ENCODE measurements at regions not wholly inside any gene's neighbourhood (a gene's known extent, or its start where the extent isn't known, plus 50 kb on each side); places are given as distances from the start of the nearest gene placed in this dataset.
"Not testable (repeated sequence)": the region's sequence is repeated elsewhere in the genome, so short reads cannot be mapped to it uniquely, and the experiment has no call there.

DNA sequence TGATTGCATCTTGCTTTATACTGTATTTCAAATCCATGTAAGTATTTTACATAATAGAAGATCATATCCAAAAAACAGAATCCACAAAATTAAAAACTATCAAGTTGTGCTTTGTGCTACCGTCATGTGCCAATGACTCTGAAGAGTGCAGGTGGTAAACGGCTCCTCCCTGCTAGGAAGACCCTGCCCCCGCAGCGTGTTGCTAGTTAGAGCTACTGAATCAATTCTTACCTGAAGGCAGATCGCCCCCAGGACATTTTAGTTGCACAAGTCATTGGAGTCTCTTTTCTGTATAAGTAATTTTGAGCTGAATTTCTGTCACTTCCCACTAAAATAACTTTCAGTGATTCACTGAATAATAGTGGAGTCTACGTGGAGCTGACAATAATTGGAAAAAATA lies 599.5 kb upstream of the ZFP42 start:
- 2% methylated on average over 6 of the region's 6 CpGs for WGBS (ENCODE audit: low lambda C conversion rate)
- Histone ChIP-seq H3K79me2 (ENCODE audit: insufficient read depth, low read length) (no peaks in the 10 kb centered on the region), H3K4me3 (replicated peaks in 1 of 3; ENCODE audit: insufficient read depth in 1 of 3, low read depth in 2 of 3, low read length in 3 of 3) (no peak overlapping the region), H3K27me3 (ENCODE audit: control insufficient read depth in 1 of 2, insufficient read depth in 2 of 2, low read length in 2 of 2) (peaks cover 0 to 6% of the 10 kb centered on the region in 2 experiments; a peak in 1 of 5 replicates), H3K27ac (ENCODE audit: extremely low read length, insufficient read depth, low read length) (no peak overlapping the region), H2AFZ (ENCODE audit: low read length) (no peak overlapping the region), H3K4me1 (ENCODE audit: insufficient read depth, low read length) (no peaks in the 10 kb centered on the region), H3K9ac (ENCODE audit: insufficient read depth, low read depth, low read length) (no peak overlapping the region), H3K4me2 (ENCODE audit: low read depth, low read length) (no peak overlapping the region), H4K20me1 (ENCODE audit: insufficient read depth, low read length) (no peaks in the 10 kb centered on the region), H3K9me3 (ENCODE audit: low read length) (no peaks in the 10 kb centered on the region), H3K36me3 (replicated peaks in 1 of 2; ENCODE audit: control insufficient read depth in 1 of 2, insufficient read depth in 2 of 2, low read length in 2 of 2) (no peaks in the 10 kb centered on the region)
- ChIA-PET CTCF (ENCODE audit: low intra/inter-chr PET ratio, low total read pairs) (no interaction called here), POLR2A (no interaction called here)
- DNase-seq (ENCODE audit: low spot score) (no peak), ATAC-seq (no peak), FAIRE-seq (no peak)
- in situ Hi-C loops (cut with HindIII; ENCODE audit: extremely low pct_ligation_motif_present, low pct_unique_long_range_greater_than_20kb): no loop called here
- TF ChIP-seq ZNF660 (CRISPR knock-in tag; IDR thresholded peaks at IDR 0.05; ENCODE audit: borderline replicate concordance, low read depth): no peak
- TF ChIP-seq, protein P1, sequence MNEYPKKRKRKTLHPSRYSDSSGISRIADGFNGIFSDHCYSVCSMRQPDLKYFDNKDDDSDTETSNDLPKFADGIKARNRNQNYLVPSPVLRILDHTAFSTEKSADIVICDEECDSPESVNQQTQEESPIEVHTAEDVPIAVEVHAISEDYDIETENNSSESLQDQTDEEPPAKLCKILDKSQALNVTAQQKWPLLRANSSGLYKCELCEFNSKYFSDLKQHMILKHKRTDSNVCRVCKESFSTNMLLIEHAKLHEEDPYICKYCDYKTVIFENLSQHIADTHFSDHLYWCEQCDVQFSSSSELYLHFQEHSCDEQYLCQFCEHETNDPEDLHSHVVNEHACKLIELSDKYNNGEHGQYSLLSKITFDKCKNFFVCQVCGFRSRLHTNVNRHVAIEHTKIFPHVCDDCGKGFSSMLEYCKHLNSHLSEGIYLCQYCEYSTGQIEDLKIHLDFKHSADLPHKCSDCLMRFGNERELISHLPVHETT (CRISPR knock-in tag; conservative IDR thresholded peaks at IDR 0.05): no peak
- TF ChIP-seq, protein P2, sequence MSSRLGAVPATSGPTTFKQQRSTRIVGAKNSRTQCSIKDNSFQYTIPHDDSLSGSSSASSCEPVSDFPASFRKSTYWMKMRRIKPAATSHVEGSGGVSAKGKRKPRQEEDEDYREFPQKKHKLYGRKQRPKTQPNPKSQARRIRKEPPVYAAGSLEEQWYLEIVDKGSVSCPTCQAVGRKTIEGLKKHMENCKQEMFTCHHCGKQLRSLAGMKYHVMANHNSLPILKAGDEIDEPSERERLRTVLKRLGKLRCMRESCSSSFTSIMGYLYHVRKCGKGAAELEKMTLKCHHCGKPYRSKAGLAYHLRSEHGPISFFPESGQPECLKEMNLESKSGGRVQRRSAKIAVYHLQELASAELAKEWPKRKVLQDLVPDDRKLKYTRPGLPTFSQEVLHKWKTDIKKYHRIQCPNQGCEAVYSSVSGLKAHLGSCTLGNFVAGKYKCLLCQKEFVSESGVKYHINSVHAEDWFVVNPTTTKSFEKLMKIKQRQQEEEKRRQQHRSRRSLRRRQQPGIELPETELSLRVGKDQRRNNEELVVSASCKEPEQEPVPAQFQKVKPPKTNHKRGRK (CRISPR knock-in tag; IDR thresholded peaks at IDR 0.05): no peak
- intact Hi-C loops (cut with micrococcal nuclease; ENCODE audit: unreplicated experiment): no loop called here
- BruUV-seq (replicated peaks): no TSS peak

DNA sequence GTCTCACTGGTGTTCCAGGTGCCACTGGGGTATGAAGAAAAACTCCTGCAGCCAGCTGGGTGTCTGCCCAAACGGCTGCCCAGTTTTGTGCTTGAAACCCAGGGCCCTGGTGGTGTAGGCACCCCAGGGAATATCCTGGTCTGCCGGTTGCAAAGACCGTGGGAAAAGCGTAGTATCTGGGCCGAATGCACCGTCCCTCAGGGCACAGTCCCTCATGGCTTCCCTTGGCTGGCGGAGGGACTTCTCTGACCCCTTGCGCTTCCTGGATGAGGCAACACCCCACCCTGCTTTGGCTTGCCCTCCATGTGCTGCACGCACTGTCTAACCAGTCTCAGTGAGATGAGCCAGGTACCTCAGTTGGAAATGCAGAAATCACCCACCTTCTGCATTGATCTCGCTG lies 587.1 kb upstream of the ZFP42 start:
- H4K20me1 ChIP-seq (ENCODE audit: insufficient read depth, low read length); ATAC-seq; BruUV-seq (replicated peaks): not testable (repeated sequence)

More for the DNA sequence above, 587.1 kb upstream of the ZFP42 start:
- H3K4me3 ChIP-seq (replicated peaks in 1 of 3; ENCODE audit: insufficient read depth in 1 of 3, low read depth in 2 of 3, low read length in 3 of 3); H3K36me3 ChIP-seq (replicated peaks in 1 of 2; ENCODE audit: control insufficient read depth in 1 of 2, insufficient read depth in 2 of 2, low read length in 2 of 2); H3K79me2 ChIP-seq (ENCODE audit: insufficient read depth, low read length); DNase-seq (ENCODE audit: low spot score); H3K9ac ChIP-seq (ENCODE audit: insufficient read depth, low read depth, low read length); CTCF ChIA-PET (ENCODE audit: low intra/inter-chr PET ratio, low total read pairs); H2AFZ ChIP-seq (ENCODE audit: low read length); in situ Hi-C loops (cut with HindIII; ENCODE audit: extremely low pct_ligation_motif_present, low pct_unique_long_range_greater_than_20kb); H3K4me1 ChIP-seq (ENCODE audit: insufficient read depth, low read length); H3K27me3 ChIP-seq (ENCODE audit: control insufficient read depth in 1 of 2, insufficient read depth in 2 of 2, low read length in 2 of 2); H3K27ac ChIP-seq (ENCODE audit: extremely low read length, insufficient read depth, low read length); H3K4me2 ChIP-seq (ENCODE audit: low read depth, low read length); intact Hi-C loops (cut with micrococcal nuclease; ENCODE audit: unreplicated experiment); FAIRE-seq; POLR2A ChIA-PET; H3K9me3 ChIP-seq (ENCODE audit: low read length): not testable (repeated sequence)
- WGBS (ENCODE audit: low lambda C conversion rate): 66% methylated on average over 2 of the region's 10 CpGs
